GM12872 (cell line): ENCODE measurements at regions not wholly inside any gene's neighbourhood (a gene's known extent, or its start where the extent isn't known, plus 50 kb on each side); places are given as distances from the start of the nearest gene placed in this dataset.

Experiments used
- CTCF ChIP-seq: IDR thresholded peaks from 3 replicates; pipeline ENCODE4 v1.5.1; 2011; ENCODE audit warnings: low read depth, mild to moderate bottlenecking, low read length, moderate library complexity; ENCODE audit not compliant: insufficient read depth

GRCh38 chr22:49211176-49211575, 616.5 kb downstream of the BRD1 start:
- no peak for TF ChIP-seq CTCF

GRCh38 chr22:49210606-49211005, 617.1 kb downstream of the BRD1 start:
- TF ChIP-seq CTCF, result no peak

- TF ChIP-seq CTCF, result no peak
These were observed 618.0 kb downstream of the BRD1 start for GRCh38 chr22:49209452-49210195.

GRCh38 chr22:49208768-49209252, 618.9 kb downstream of the BRD1 start:
- TF ChIP-seq CTCF, result no peak

- no peak for TF ChIP-seq CTCF
These were observed 619.7 kb downstream of the BRD1 start for GRCh38 chr22:49208004-49208402.

- TF ChIP-seq CTCF, result no peak
These were observed 620.4 kb downstream of the BRD1 start for GRCh38 chr22:49207008-49208003.

- no peak for TF ChIP-seq CTCF
These were observed 621.4 kb downstream of the BRD1 start for GRCh38 chr22:49206281-49206680.
